Putamen (tissue), 1 donor: ENCODE measurements at regions not wholly inside any gene's neighbourhood (a gene's known extent, or its start where the extent isn't known, plus 50 kb on each side); places are given as distances from the start of the nearest gene placed in this dataset.
"Not testable (repeated sequence)": the region's sequence is repeated elsewhere in the genome, so short reads cannot be mapped to it uniquely, and the experiment has no call there.

Experiments used
- DNase-seq: peaks from one replicate; pipeline ENCODE4 v3.0.0-alpha.2; 2016; ENCODE audit warnings: low spot score

GRCh38 chr3:89925976-89926375 lies 818.6 kb downstream of the EPHA3 start:
- no peak for DNase-seq

GRCh38 chr3:89932882-89933281 lies 825.5 kb downstream of the EPHA3 start:
- no peak for DNase-seq

- not testable (repeated sequence) for DNase-seq
These were observed 837.0 kb downstream of the EPHA3 start for GRCh38 chr3:89944461-89944860.

DNA sequence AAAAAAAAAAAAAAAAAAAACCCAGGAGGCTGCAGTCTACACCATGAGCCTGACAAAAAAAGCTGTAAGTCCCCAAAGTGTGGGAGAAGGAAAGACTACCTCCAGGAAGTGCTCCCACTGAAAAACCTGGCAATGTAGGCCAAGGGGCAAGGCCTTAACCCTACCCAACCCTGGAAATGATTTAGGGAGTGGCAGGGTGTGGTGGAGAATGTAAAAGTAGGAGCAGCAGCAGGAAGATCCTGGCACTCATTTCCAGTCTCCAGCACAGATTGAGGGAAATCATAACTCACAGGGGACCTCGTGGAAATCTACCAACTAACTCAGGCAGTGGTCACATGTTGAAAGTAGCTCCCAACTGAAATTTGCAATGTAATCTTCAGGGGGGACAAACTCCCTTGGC lies 839.5 kb downstream of the EPHA3 start:
- DNase-seq: no peak

DNA sequence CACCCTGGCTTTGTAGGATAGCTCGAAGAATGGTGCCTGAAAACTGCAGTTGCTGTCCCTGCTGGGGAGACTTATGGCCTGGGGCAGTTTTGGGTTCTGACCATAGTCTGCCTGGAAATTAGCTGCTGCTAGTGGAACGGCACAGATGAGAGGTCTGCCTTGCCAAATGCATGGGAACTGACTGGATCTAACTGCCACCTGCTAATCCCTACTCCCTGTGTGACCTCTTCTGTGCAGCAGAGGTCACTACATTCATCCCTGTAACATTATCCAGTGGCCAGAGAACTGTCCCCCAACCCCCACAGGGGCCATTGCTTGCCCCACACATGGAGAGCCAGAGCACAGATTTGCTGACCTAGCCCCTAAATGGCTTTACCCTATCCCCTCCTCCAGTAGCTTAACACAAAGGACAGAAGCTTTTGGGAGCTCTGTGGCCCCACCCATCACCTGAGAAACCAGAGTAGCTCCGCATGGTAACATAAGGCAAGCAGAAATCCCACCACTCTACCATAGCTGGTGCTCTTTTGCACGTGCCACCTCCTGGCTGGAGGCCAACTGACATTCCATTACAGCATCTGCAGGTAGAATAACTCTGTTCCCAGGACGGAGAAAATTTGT lies 840.0 kb downstream of the EPHA3 start:
- DNase-seq: no peak

DNA sequence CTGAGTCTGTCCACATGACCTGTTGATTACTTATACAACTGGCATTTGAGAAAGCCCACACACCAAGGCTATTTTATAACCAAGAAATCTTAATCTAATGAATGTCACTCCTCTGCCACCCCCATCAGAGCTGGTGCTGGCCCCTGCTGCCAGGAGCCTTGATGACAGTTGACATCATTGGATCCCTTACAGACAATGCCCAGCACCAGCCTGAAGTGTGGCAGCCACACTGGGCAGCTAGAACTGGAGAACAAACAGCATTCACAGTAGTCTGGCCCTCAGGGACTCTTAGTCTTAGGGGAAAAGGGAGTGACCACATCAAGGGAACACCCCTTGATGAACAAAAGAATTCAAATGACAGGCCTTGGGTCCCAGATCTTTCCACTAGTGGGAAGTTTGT lies 840.6 kb downstream of the EPHA3 start:
- DNase-seq: no peak

- DNase-seq: no peak
These were observed 843.4 kb downstream of the EPHA3 start for GRCh38 chr3:89950772-89951171.

GRCh38 chr3:89954137-89954536 lies 846.7 kb downstream of the EPHA3 start:
- DNase-seq: no peak

GRCh38 chr3:89955156-89955555 lies 847.7 kb downstream of the EPHA3 start:
- DNase-seq: no peak

- no peak for DNase-seq
These were observed 850.0 kb downstream of the EPHA3 start for GRCh38 chr3:89957451-89957850.

GRCh38 chr3:89958163-89958562 lies 850.7 kb downstream of the EPHA3 start:
- DNase-seq: not testable (repeated sequence)

GRCh38 chr3:89964347-89964746 lies 856.9 kb downstream of the EPHA3 start:
- no peak for DNase-seq

- DNase-seq: no peak
These were observed 859.6 kb downstream of the EPHA3 start for GRCh38 chr3:89966877-89967665.

DNA sequence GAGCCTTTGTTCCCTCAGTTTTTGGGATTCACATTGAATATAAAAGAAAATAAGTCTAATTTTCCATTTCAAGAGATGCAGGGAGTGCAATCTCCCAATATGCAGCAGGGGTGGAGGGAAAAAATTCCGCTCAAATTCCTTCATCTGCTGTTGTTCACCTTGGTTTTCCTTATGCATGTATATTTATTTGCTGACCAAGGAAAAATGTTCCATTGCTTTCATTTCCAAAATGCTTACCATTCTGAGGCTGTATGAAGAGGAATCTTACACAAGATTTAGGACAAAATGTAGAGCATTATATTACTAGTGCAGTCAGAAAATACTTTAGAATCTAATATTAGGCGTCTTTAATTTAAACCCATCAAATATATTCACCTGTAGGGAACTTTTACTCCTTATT lies 863.9 kb downstream of the EPHA3 start:
- no peak for DNase-seq

- no peak for DNase-seq
These were observed 865.7 kb downstream of the EPHA3 start for GRCh38 chr3:89973156-89973555.

DNA sequence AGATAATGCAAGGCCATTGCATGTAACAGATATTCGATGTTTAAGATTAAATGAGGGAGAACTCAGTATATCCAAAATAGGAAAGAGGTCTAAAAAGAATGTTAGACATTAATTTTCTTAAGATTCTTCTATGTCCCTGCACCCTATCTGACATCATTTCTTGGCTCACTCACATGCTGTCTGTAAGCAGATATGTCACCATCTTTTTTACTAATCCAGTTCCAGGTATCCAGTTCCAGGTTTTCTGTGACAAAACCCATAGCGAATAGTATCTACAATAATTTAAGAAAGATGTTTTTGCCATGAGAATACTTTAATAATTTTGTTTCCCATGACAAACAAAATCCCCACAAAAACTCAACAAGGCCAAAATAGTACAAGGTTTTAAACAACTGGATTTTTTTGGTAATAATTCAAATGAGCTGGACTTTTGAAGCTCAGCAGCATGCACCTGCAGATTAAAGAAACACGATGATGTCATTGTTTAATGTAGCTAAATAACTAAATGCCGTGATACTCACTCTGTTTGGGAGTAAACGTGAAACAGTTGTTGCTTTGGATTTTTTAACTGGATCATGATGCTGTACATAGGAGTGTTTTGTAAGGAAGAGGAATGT lies 867.6 kb downstream of the EPHA3 start:
- DNase-seq: no peak

DNA sequence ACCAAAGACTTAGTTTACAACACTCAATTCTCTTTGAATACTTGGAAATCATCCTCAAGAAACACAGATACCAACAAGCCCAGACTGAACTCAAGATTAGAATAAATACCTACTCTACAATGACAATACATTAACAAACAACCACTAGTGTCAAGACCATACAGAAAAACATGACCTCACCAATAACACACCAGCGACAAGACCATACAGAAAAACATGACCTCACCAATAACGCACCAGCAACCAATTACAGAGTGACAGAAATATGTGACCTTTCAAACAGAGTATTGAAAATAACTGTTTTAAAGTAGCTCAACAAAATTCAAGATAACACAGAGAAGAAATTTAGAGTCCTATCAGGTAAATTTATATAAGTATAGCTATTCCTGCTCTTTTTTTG lies 876.0 kb downstream of the EPHA3 start:
- DNase-seq: no peak

DNA sequence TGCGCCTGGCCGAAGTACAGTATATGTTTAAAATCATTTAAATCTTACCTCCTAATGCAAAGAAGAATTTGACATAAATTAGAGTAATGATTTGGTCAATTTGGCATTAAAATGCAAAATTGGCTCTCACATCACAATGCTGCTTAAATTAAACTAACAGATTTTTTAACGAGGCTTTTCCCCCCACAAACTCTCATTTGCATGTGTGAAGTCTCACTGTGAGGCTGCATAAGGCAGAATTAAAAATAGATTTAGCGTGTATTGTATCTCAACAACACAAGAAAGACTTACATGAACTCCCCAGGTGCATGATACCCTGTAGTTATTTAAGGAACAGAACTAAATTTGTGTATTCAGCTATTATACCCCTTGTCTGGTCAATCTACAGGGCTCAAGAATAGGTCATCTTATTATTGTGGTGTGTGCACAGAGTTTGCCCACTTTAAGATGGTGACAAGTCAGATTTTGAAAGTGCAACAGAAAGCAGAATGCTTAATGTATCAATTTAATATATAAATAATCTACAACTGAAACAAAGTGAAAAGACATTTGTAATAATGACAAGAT lies 897.9 kb downstream of the EPHA3 start:
- DNase-seq: no peak

DNA sequence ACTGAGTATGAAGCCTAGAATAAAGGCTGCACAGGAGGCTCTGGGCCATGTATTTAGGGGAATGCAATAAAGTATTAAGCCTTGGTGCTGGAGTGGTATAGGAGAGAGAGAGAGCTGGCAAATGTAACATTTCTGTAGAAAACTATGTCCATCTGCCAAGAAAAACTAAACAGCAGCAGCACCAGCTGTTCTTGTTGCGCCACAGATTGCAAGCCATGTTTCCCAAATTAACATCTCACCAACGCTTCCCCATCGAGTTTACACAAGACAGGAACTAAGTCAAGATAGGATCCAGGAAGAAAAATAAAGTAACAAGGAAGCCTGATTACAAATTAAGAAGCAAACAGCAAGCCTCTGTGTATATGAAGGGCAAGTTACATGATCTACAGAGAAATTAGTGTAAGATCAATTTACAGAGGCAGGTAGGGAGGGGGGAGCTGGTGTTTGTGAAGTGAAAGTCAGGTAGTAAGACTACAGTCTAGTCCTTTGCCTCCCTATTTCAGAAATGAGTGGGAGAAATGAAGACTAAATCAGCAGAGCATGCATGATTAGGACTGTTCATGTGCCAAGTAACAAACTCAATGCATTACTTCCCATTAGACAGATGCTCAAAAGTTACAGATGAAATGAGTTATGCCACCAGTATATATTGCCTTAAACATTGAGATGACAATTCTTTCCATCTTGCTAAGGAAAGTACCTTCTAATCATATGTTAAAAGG lies 900.5 kb downstream of the EPHA3 start:
- no peak for DNase-seq

DNA sequence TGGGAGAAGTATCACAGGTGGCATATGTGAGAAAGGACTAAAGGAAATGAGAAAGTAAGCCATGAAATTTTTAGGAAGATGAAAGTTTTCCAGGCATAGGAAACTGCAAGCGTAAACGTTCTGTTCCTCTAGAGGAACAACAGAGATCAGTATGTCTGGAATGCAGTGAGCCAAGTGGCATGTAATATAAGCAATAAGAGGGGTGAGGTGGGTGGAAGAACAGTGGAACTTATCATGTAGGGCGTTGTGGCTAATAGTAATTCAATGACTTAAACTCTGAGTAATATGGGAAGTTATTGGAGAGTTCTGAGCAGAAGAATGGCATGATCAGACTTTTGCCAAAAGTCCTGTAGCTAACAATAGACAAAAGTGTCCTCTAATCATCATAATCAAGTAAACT lies 902.9 kb downstream of the EPHA3 start:
- DNase-seq: no peak

GRCh38 chr3:90011131-90011530 lies 903.7 kb downstream of the EPHA3 start:
- DNase-seq: no peak

- DNase-seq: no peak
These were observed 904.2 kb downstream of the EPHA3 start for GRCh38 chr3:90011596-90011995.
